ENCODE measurements at regions not wholly inside any gene's neighbourhood (a gene's known extent, or its start where the extent isn't known, plus 50 kb on each side); places are given as distances from the start of the nearest gene placed in this dataset.

DNA sequence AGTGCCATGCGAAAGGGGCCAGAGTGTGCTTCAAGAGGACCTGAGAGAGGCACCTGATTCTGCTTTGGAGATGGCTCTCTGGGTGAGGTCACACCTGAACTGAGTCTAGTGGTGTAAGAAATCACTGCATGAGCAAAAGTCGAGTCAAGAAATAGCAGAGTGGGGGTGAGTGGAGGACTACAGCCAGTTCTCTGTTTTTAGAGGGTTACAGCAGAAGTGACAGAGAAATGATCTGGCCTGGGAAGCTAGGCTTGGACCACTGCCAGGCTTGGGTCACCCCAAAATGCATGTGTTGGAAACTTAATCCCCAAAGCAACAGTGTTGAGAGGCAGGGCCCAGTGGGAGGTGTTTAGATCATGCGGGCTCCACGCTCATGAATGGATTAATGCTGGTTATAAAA lies 312.0 kb downstream of the CBLN1 start:
- no peak for TF ChIP-seq SP1 (IDR thresholded peaks at IDR 0.05)
- TF ChIP-seq RAD21 (IDR thresholded peaks at IDR 0.05) = no peak
- TF ChIP-seq HNF4G (IDR thresholded peaks at IDR 0.05) = no peak
- H3K27ac ChIP-seq (ENCODE audit: low read depth in 1 of 2, low read length in 2 of 2) = no peak overlapping the region
- H3K36me3 ChIP-seq (ENCODE audit: control insufficient read depth in 4 of 4, insufficient read depth in 3 of 4, low read depth in 1 of 4, low read length in 3 of 4) = no peaks in the 10 kb centered on the region
- no peaks in the 10 kb centered on the region for H3K27me3 ChIP-seq (ENCODE audit: control insufficient read depth in 4 of 4, insufficient read depth in 4 of 4, low read length in 3 of 4)
- DNase-seq (ENCODE audit: low spot score) = no peak
- no peak overlapping the region for H3K9ac ChIP-seq (ENCODE audit: low read depth in 1 of 2, low read length in 2 of 2)
- H3K9me3 ChIP-seq (ENCODE audit: control insufficient read depth in 4 of 4, low read length in 3 of 4) = no peaks in the 10 kb centered on the region
- H3K4me3 ChIP-seq (ENCODE audit: low read depth in 1 of 3, low read length in 3 of 3) = no peak overlapping the region
- 86% methylated on average over 4 of the region's 4 CpGs for WGBS
- H3K4me1 ChIP-seq (ENCODE audit: control insufficient read depth in 4 of 4, insufficient read depth in 4 of 4, low read length in 3 of 4) = no peaks in the 10 kb centered on the region

DNA sequence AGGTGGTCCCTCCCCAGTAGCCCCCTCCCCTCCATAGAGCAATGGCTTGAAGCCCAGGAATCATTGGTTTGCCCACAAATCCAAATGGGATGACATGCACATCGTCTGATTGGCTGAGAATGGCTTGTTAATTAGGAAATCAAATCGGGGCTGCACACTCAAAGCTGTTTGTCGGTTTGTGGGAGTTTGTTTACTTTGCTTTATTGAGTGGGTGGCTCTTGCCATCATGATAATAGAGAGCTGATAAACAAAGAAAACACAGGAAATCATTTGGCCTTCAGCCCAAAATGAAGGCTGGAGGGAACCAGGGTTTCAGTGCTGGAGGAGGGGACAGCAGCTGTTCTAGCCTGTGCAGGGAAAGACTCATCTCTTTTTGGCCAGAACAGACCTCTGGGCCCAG lies 316.3 kb downstream of the CBLN1 start:
- Histone ChIP-seq H3K27me3 (ENCODE audit: control insufficient read depth in 4 of 4, insufficient read depth in 4 of 4, low read length in 3 of 4) (no peaks in the 10 kb centered on the region), H3K9me3 (ENCODE audit: control insufficient read depth in 4 of 4, low read length in 3 of 4) (no peaks in the 10 kb centered on the region), H3K4me3 (ENCODE audit: low read depth in 1 of 3, low read length in 3 of 3) (no peak overlapping the region), H3K9ac (ENCODE audit: low read depth in 1 of 2, low read length in 2 of 2) (no peak overlapping the region), H3K4me1 (ENCODE audit: control insufficient read depth in 4 of 4, insufficient read depth in 4 of 4, low read length in 3 of 4) (no peaks in the 10 kb centered on the region), H3K27ac (ENCODE audit: low read depth in 1 of 2, low read length in 2 of 2) (no peak overlapping the region), H3K36me3 (ENCODE audit: control insufficient read depth in 4 of 4, insufficient read depth in 3 of 4, low read depth in 1 of 4, low read length in 3 of 4) (no peaks in the 10 kb centered on the region)
- WGBS = 16% methylated on average over 3 of the region's 3 CpGs
- DNase-seq (ENCODE audit: low spot score) = no peak
- no peak for TF ChIP-seq ZBTB33 (IDR thresholded peaks at IDR 0.05)

DNA sequence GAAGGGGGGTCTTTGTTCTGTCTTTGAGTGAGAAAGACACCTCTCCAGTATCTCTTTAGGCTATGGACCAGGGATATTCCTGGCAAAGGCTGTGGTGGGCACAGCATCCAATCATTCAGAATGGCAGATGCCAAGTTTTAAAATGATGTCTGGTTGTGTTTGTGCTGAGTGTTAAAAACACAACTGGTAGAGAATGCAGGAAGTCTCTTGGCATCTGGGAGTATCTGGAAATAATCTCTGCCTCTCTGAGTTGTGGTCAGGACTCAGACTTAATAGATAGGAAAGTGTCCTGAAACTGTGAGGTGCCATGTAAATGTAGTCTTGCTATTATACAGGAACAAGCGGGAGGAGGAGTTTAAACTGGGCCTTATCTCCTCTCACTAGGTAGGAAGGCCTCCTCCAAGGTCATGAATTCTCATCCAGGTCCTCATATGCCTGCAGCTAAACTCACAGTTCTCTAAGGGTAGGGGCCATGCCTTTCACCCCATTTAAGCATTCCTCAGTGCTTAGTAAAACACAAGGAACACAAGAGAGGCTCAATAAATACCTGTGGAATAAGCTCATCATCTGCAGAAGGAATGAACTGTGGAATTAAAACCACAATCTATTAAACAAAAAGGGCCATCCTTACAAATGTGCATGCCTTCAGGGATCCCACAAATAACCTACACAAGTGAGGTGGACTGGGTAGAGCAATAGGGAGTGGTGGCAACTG lies 317.6 kb downstream of the CBLN1 start:
- Histone ChIP-seq H3K9me3 (ENCODE audit: control insufficient read depth in 4 of 4, low read length in 3 of 4) (no peaks in the 10 kb centered on the region), H3K36me3 (ENCODE audit: control insufficient read depth in 4 of 4, insufficient read depth in 3 of 4, low read depth in 1 of 4, low read length in 3 of 4) (no peaks in the 10 kb centered on the region), H3K27me3 (ENCODE audit: control insufficient read depth in 4 of 4, insufficient read depth in 4 of 4, low read length in 3 of 4) (no peaks in the 10 kb centered on the region), H3K9ac (ENCODE audit: low read depth in 1 of 2, low read length in 2 of 2) (no peak overlapping the region), H3K4me1 (ENCODE audit: control insufficient read depth in 4 of 4, insufficient read depth in 4 of 4, low read length in 3 of 4) (no peaks in the 10 kb centered on the region), H3K4me3 (ENCODE audit: low read depth in 1 of 3, low read length in 3 of 3) (no peak overlapping the region), H3K27ac (ENCODE audit: low read depth in 1 of 2, low read length in 2 of 2) (no peak overlapping the region)
- WGBS = 77% methylated on average over 1 of the region's 1 CpG
- TF ChIP-seq GABPA (IDR thresholded peaks at IDR 0.05 in 1 of 2, conservative IDR thresholded peaks at IDR 0.05 in 1 of 2) (no peak), RXRA (IDR thresholded peaks at IDR 0.05) (no peak), ZBTB33 (IDR thresholded peaks at IDR 0.05) (no peak), SP1 (IDR thresholded peaks at IDR 0.05) (no peak), HNF4A (conservative IDR thresholded peaks at IDR 0.05) (no peak), JUND (IDR thresholded peaks at IDR 0.05) (no peak), FOXA2 (IDR thresholded peaks at IDR 0.05) (no peak), NR2F2 (IDR thresholded peaks at IDR 0.05) (no peak)
- DNase-seq (ENCODE audit: low spot score) = no peak
